IMR-90 (cell line): ENCODE measurements at regions not wholly inside any gene's neighbourhood (a gene's known extent, or its start where the extent isn't known, plus 50 kb on each side); places are given as distances from the start of the nearest gene placed in this dataset.

ENCODE experiments used
- ATAC-seq: fragments of 200-7000 bp; cut with Tn5 transposase; 2 replicates; pipeline ENCODE4 v1.9.1; 2020; ENCODE audit warnings: low read depth, mild to moderate bottlenecking, moderate library complexity
- BruUV-seq: library from RNA; stranded (reverse); fragments of 400-500 nt; replicated peaks from 2 replicates; lab custom pipeline; 2021; lab: Mats Ljungman, UMichigan
- CTCF ChIA-PET: fragments of 300-600 bp; formaldehyde crosslinking; extraction: SDS; loops from one replicate; lab custom pipeline; 2021; ENCODE audit warnings: antibody characterized with exemption; lab: Yijun Ruan, JAX
- POLR2A ChIA-PET: fragments of 300-600 bp; sonication (Branson Sonifier 250); formaldehyde crosslinking; loops from one replicate; lab custom pipeline; 2022; ENCODE audit warnings: antibody characterized with exemption; ENCODE audit not compliant: unreplicated experiment; lab: Charles Lee
- DNase-seq: peaks from one replicate; pipeline ENCODE4 v3.0.0; 2013
- H2AFZ ChIP-seq: replicated peaks from 2 replicates; pipeline ENCODE3; 2013; ENCODE audit warnings: low read length, mild to moderate bottlenecking; ENCODE audit not compliant: poor library complexity
- H2AK5ac ChIP-seq: 2 replicates; pipeline ENCODE4 v1.6.1; 2013; ENCODE audit warnings: low read depth, low read length, inconsistent platforms
- H2AK9ac ChIP-seq: replicated peaks from 2 replicates; pipeline ENCODE3; 2013; ENCODE audit warnings: mild to moderate bottlenecking, low read depth, low read length, moderate library complexity; ENCODE audit not compliant: poor library complexity
- H2BK120ac ChIP-seq: 2 replicates; pipeline ENCODE4 v1.6.1; 2013; ENCODE audit warnings: low read depth, low read length, inconsistent platforms
- H2BK15ac ChIP-seq: 3 replicates; pipeline ENCODE4 v1.6.1; 2013; ENCODE audit warnings: low read depth, low read length, inconsistent platforms
- H2BK20ac ChIP-seq: 2 replicates; pipeline ENCODE4 v1.6.1; 2013; ENCODE audit warnings: low read depth, mild to moderate bottlenecking, inconsistent platforms, low read length, moderate library complexity
- H2BK5ac ChIP-seq: 2 replicates; pipeline ENCODE4 v1.6.1; 2013; ENCODE audit warnings: mild to moderate bottlenecking, low read depth, low read length, inconsistent platforms; ENCODE audit not compliant: poor library complexity, severe bottlenecking
- H3K14ac ChIP-seq: replicated peaks from 2 replicates; pipeline ENCODE4 v1.6.1; 2013; ENCODE audit warnings: low read depth, low read length, inconsistent platforms
- H3K18ac ChIP-seq: 2 replicates; pipeline ENCODE4 v1.6.1; 2013; ENCODE audit warnings: low read depth, low read length, control low read depth
- H3K23ac ChIP-seq: 2 replicates; pipeline ENCODE4 v1.6.1; 2013; ENCODE audit warnings: low read depth, low read length, inconsistent platforms
- H3K27ac ChIP-seq: 2 replicates; pipeline ENCODE4 v1.5.1; 2013; ENCODE audit warnings: mild to moderate bottlenecking, control low read depth, low read length; ENCODE audit not compliant: insufficient read depth
- H3K27me3 ChIP-seq: 2 replicates; pipeline ENCODE4 v1.6.1; 2013; ENCODE audit warnings: low read length; ENCODE audit not compliant: control insufficient read depth, insufficient read depth
- H3K36me3 ChIP-seq: 2 replicates; pipeline ENCODE4 v1.6.1; 2013; ENCODE audit warnings: low read length, mixed read lengths; ENCODE audit not compliant: control insufficient read depth, insufficient read depth
- H3K4ac ChIP-seq: 2 replicates; pipeline ENCODE4 v1.6.1; 2013; ENCODE audit warnings: low read depth, low read length, inconsistent platforms
- H3K4me1 ChIP-seq: 2 replicates; pipeline ENCODE4 v1.6.1; 2013; ENCODE audit warnings: low read length, mixed read lengths; ENCODE audit not compliant: control insufficient read depth, insufficient read depth
- H3K4me2 ChIP-seq: 2 replicates; pipeline ENCODE4 v1.6.1; 2013; ENCODE audit warnings: low read depth, mild to moderate bottlenecking, control low read depth, low read length, moderate library complexity
- H3K4me3 ChIP-seq: 2 replicates; pipeline ENCODE4 v1.5.1; 2013; ENCODE audit warnings: low read depth, mild to moderate bottlenecking, control low read depth, low read length, moderate library complexity; ENCODE audit not compliant: insufficient read depth
- H3K56ac ChIP-seq: 2 replicates; pipeline ENCODE4 v1.6.1; 2013; ENCODE audit warnings: low read length, inconsistent platforms; ENCODE audit not compliant: insufficient read depth; ENCODE audit errors: extremely low read depth
- H3K79me1 ChIP-seq, 2 experiments: 2 replicates each; pipeline ENCODE4 v1.6.1; 2013; ENCODE audit warnings: low read length in 2 of 2, inconsistent platforms in 1 of 2, low read depth in 1 of 2
- H3K9ac ChIP-seq: 2 replicates; pipeline ENCODE4 v1.6.1; 2013; ENCODE audit warnings: low read depth, low read length, control low read depth
- H3K9me1 ChIP-seq: 2 replicates; pipeline ENCODE4 v1.6.1; 2013; ENCODE audit warnings: low read length, inconsistent platforms; ENCODE audit not compliant: insufficient read depth
- H3K9me3 ChIP-seq: 2 replicates; pipeline ENCODE4 v1.6.1; 2013; ENCODE audit warnings: low read length; ENCODE audit not compliant: control insufficient read depth, insufficient read depth
- H4K20me1 ChIP-seq: 2 replicates; pipeline ENCODE4 v1.6.1; 2013; ENCODE audit warnings: low read length, inconsistent platforms; ENCODE audit not compliant: insufficient read depth
- H4K5ac ChIP-seq: 2 replicates; pipeline ENCODE4 v1.6.1; 2013; ENCODE audit warnings: mild to moderate bottlenecking, low read depth, low read length, control low read depth
- H4K8ac ChIP-seq, 2 experiments: 2 replicates each; pipeline ENCODE4 v1.6.1; 2013; ENCODE audit warnings: low read depth in 2 of 2, low read length in 2 of 2, control low read depth in 1 of 2, inconsistent platforms in 1 of 2
- H4K91ac ChIP-seq: 2 replicates; pipeline ENCODE4 v1.6.1; 2013; ENCODE audit warnings: low read depth, low read length, inconsistent platforms; ENCODE audit not compliant: insufficient read depth
- BHLHE40 ChIP-seq: fragments of 150-350 bp; IDR thresholded peaks from 2 replicates; pipeline ENCODE4 v1.6.1; 2016; ENCODE audit warnings: mild to moderate bottlenecking, low read depth, low read length
- FOS ChIP-seq: fragments of 150-350 bp; IDR thresholded peaks from 2 replicates; pipeline ENCODE4 v1.6.1; 2016; ENCODE audit warnings: low read depth, low read length
- MAFK ChIP-seq: IDR thresholded peaks from 2 replicates; pipeline ENCODE4 v1.6.1; 2012; ENCODE audit warnings: low read depth, low read length, improper control_type of control experiment
- RAD21 ChIP-seq: IDR thresholded peaks from 2 replicates; pipeline ENCODE4 v1.6.1; 2012; ENCODE audit warnings: low read length, improper control_type of control experiment
- USF2 ChIP-seq: fragments of 150-350 bp; IDR thresholded peaks from 2 replicates; pipeline ENCODE4 v1.6.1; 2017; ENCODE audit warnings: mild to moderate bottlenecking, antibody characterized with exemption, low read length, low read depth
- WGBS, 2 experiments: methylation state at CpG; one replicate each; pipeline versions ENCODE4 v1.1.5 to v1.1.7; 2013; ENCODE audit warnings: missing lambda C conversion rate in 2 of 2; ENCODE audit not compliant: insufficient read length in 1 of 2; ENCODE audit errors: extremely low coverage in 2 of 2; 5-methylcytosine and 5-hydroxymethylcytosine counted together
- dilution Hi-C: fragments of 300-500 bp; cut with HindIII; formaldehyde crosslinking; loops from one replicate; pipeline ENCODE4 v1.14.3; 2018; ENCODE audit warnings: low sequenced_read_pairs; ENCODE audit not compliant: unreplicated experiment
- in situ Hi-C: fragments of 300-500 bp; cut with MboI; formaldehyde crosslinking; loops from 3 replicates; pipeline ENCODE4 v1.14.3; 2019; ENCODE audit warnings: low sequenced_read_pairs, inconsistent platforms, mixed read lengths
- intact Hi-C: fragments of 100-400 bp; cut with micrococcal nuclease; formaldehyde crosslinking; loops from 2 replicates; pipeline ENCODE4 v1.10.0; 2022

GRCh38 chr18:68469049-68469625, 245.8 kb downstream of the TMX3 start:
- Histone ChIP-seq H2BK20ac (0 out of 2 replicates have a peak overlapping the region, but pooled peaks have one; percentile 39), H2BK5ac (no peak overlapping the region), H3K4me1 (no peaks in the 10 kb centered on the region; the same call in none of the 2 replicates), H3K9me3 (no peaks in the 10 kb centered on the region), H3K27me3 (no peaks in the 10 kb centered on the region), H4K8ac (no peak overlapping the region), H2BK120ac (no peak overlapping the region), H3K36me3 (no peaks in the 10 kb centered on the region), H3K4ac (no peak overlapping the region), H3K23ac (no peak overlapping the region), H4K5ac (no peak overlapping the region), H3K9ac (no peak overlapping the region), H3K14ac (no peak overlapping the region), H3K56ac (no peak overlapping the region), H3K27ac (no peak overlapping the region), H2BK15ac (no peak overlapping the region), H4K91ac (0 out of 2 replicates have a peak overlapping the region, but pooled peaks have one; percentile 0), H2AK9ac (no peak overlapping the region), H3K9me1 (no peaks in the 10 kb centered on the region), H2AK5ac (no peak overlapping the region), H4K20me1 (no peaks in the 10 kb centered on the region), H3K4me2 (no peak overlapping the region), H2AFZ (no peak overlapping the region), H3K79me1 (no peaks in the 10 kb centered on the region), H3K18ac (peak overlapping the region; percentile 47; the same call in 1 of the 2 replicates), H3K4me3 (no peak overlapping the region)
- no TSS peak for BruUV-seq
- intact Hi-C loops, result no loop called here
- ChIA-PET CTCF (no interaction called here), POLR2A (no interaction called here)
- in situ Hi-C loops, result no loop called here
- dilution Hi-C loops, result no loop called here
- ATAC-seq, result no peak
- no CpG with 5 or more reads among the region's 2 CpGs for WGBS, 2 experiments
- no peak for DNase-seq
- TF ChIP-seq MAFK (no peak), BHLHE40 (no peak), RAD21 (no peak), FOS (no peak), USF2 (no peak)
